UCSD-AML1 (cell line): ENCODE measurements at regions not wholly inside any gene's neighbourhood (a gene's known extent, or its start where the extent isn't known, plus 50 kb on each side); places are given as distances from the start of the nearest gene placed in this dataset.
"Not testable (repeated sequence)": the region's sequence is repeated elsewhere in the genome, so short reads cannot be mapped to it uniquely, and the experiment has no call there.

Experiments used
- DNase-seq: peaks from one replicate; lab custom pipeline; 2025; ENCODE audit not compliant: unreplicated experiment; lab: John Stamatoyannopoulos, UW

- no peak for DNase-seq
These were observed 135.7 kb upstream of the TMEM229A start for GRCh38 chr7:124168616-124169015.

DNA sequence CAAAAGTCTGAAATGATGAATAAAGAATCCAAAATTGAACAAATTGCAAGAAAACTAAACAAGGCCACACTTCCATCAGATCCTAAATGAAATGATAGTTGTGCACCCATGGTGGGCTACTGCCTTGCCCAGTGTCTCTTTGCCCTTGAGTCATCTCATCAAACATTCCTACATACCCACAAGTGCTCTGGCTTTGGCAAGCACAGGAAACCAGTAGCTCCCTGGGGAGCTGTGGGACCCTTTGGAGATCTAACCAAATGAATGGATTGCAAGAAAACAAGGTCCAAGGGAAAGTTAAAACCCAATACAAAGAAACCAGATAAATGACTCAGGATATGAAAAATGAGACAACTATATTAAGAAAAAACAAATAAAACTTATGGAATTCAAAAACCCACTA is 129.8 kb upstream of the TMEM229A start:
- DNase-seq = no peak

GRCh38 chr7:124155432-124156022 is 122.7 kb upstream of the TMEM229A start:
- no peak for DNase-seq

DNA sequence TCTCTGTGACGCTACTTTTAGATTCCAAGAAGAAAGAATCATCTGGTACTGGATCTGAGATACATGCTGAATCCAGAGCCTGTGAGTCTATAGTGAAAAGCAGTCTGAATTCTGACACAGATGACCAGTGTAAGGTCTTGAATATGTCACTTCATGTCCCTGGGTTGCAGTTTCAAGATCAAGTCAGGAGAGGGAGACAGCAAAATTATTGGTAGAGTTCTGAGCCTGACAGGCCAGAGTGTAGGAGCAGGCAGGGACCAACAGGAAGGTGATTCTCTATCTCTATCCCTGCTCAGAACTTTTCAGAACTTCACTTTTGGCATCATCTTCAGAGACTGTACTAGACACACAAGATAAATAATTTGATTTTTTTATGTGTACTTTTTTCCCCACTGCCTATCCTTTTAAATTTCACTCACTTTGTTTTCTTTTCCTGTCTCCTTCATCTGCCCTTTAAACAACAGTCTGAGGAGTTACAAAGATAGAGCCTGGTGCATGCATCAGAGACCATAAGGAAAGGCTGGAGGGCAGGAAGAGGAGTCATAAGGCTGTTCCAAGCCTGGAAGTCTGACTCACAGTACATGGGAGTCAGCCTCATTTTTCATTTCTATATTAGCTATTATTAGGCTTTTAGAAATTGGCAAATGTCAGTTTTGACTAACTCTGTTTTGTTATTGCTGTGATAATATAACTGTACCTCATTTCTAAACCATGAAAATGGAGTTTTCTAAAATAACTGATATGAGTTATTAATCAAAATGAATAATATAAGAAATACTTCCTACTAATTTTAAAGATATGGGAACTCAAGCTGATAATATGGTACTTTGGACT is 120.2 kb upstream of the TMEM229A start:
- DNase-seq = no peak

- DNase-seq = no peak
These were observed 104.8 kb upstream of the TMEM229A start for GRCh38 chr7:124137664-124138063.

GRCh38 chr7:124124201-124124600 is 91.3 kb upstream of the TMEM229A start:
- DNase-seq = no peak

- DNase-seq = no peak
These were observed 88.0 kb upstream of the TMEM229A start for GRCh38 chr7:124120911-124121310.

DNA sequence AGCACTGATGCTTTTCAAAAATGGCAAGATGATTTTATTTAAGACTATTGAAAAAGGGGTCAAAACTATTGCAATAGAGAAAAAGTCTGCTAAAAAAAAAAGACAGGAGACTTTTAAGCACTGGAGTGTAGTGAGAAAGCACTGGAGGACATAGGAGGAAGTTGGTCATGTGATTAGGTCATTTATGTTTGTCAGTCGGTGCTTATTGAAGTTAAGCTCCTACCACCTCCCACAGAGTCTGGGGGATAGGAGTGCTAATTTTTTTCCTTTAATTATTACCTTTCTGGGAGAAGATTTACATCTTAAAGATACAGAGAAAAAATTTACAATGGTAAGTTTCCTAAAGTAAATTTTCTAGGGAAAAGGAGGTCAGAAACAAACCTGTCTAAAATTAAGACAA is 80.2 kb upstream of the TMEM229A start:
- DNase-seq = no peak

DNA sequence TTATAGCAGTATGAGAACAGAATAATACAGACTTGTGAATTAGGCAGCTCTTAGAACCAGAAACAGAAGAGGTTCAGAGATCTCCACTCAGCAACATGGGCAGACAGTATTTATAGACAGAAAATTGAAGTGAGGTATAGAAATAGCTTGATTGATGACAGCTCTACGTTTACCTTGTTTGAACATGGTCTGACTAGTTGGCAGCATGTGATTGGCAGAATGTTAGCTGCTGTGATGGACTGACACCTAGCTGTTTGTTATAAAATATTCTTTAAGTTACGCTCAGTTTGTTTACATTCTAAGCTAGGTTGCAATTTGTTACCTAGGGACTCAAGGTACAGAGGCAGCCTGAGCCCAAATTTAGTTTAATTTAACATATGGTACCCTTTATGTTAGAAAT is 73.7 kb upstream of the TMEM229A start:
- DNase-seq = no peak

GRCh38 chr7:124101173-124101768 is 68.4 kb upstream of the TMEM229A start:
- DNase-seq = no peak

- DNase-seq = no peak
These were observed 67.3 kb upstream of the TMEM229A start for GRCh38 chr7:124100190-124100589.

DNA sequence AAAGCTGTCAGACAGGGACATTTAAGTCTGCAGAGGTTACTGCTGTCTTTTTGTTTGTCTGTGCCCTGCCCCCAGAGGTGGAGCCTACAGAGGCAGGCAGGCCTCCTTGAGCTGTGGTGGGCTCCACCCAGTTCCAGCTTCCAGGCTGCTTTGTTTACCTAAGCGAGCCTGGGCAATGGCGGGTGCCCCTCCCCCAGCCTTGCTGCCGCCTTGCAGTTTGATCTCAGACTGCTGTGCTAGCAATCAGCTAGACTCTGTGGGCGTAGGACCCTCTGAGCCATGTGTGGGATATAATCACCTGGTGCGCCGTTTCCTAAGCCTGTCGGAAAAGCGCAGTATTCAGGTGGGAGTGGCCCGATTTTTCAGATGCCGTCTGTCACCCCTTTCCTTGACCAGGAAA is 66.7 kb upstream of the TMEM229A start:
- DNase-seq = not testable (repeated sequence)

DNA sequence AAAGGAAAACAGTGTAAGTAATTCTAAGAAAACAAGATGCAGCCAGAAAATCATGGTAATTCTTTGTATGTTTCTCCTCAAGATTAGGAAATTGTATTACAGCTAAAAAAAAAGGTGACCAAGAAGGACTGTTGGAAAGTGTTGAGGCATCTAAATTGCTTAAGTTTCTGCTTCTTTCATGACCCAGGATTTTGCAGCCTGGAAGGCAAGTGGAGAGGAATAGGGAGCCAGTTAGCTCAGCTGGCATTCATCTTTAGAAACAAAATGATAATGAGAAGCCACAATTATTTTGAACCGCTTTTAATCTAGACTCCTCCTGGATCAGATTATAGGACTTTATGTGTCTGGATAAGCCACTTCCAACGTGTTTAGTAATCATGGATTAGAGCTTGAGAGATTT is 56.8 kb upstream of the TMEM229A start:
- DNase-seq = no peak

DNA sequence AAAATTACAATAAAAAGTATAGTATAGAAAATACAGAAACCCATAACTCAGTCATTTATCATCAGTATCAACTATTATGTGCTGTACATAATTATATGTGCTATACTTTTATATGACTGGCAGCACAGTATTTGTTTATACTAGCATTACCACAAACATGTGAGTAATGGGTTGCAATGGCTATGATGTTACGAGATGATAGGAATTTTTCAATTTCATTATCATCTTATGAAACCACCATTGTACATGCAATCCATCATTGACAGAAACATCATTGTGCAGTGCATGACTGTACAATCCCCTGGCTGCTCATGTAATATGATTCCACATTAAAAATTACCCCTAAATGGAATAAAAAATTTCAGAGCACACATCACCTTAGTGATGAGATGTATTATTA is 55.7 kb upstream of the TMEM229A start:
- no peak for DNase-seq

DNA sequence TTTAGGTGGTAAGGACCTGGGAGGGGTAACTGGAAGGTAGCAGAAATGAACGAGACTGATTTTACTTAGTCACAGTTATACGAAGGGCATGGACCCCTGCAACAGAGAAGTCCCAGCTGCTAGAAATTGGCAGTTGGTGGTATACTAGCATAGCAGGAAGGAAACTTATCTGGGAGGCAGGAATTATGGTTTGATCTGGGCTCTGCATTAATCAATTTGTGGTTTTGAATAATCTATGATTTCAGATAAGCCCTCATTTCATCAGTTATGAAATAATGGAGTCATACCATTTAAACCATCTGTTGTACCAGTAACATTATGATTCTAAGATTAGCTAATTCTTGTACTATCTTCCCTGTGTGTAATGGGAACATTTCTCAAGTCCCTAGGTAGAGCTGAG is 54.0 kb upstream of the TMEM229A start:
- DNase-seq = no peak

GRCh38 chr7:124085179-124085578 is 52.3 kb upstream of the TMEM229A start:
- no peak for DNase-seq

DNA sequence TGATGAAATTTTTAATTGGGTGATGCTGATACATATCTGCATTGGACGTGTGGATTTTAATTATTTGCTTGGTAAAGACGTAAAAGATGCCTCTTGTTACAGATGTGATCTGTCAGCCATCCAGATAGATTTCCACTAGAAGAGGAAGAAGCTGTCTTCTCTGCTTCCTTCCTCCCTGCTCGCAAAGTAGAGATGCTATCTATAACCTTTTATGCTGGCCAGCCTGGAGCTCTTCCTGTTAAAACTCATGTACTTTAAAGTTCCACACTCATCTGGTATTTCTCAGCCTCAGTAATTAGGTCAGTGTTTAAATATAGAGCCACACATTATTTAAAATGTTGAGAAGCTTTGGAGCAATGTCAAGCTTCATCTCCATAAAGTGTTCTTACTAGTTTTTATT is 51.2 kb upstream of the TMEM229A start:
- no peak for DNase-seq
